GM10266 (cell line): ENCODE measurements at regions not wholly inside any gene's neighbourhood (a gene's known extent, or its start where the extent isn't known, plus 50 kb on each side); places are given as distances from the start of the nearest gene placed in this dataset.
A peak's percentile ranks its signal among the peaks of the same experiment; 100 is the strongest.

Source experiments
- DNase-seq: peaks from one replicate; pipeline ENCODE4 v3.0.0; 2012; ENCODE audit errors: extremely low spot score
- CTCF ChIP-seq: IDR thresholded peaks from 2 replicates; pipeline ENCODE4 v1.5.1; 2012; ENCODE audit warnings: mild to moderate bottlenecking, low read depth; ENCODE audit not compliant: control insufficient read depth, insufficient read depth; ENCODE audit errors: missing control alignments

- no peak for TF ChIP-seq CTCF
- no peak for DNase-seq
Observed at GRCh38 chr20:24108581-24108980, 120.0 kb upstream of the GGTLC1 start.

- no peak for TF ChIP-seq CTCF
- DNase-seq = no peak
Observed at GRCh38 chr20:24106801-24107445, 118.3 kb upstream of the GGTLC1 start.

GRCh38 chr20:24106150-24106800 is 117.7 kb upstream of the GGTLC1 start:
- TF ChIP-seq CTCF = no peak
- no peak for DNase-seq

- TF ChIP-seq CTCF = no peak
Observed at GRCh38 chr20:24102749-24103333, 114.3 kb upstream of the GGTLC1 start.

GRCh38 chr20:24102290-24102689 is 113.7 kb upstream of the GGTLC1 start:
- peak; percentile 48 for TF ChIP-seq CTCF
- DNase-seq = no peak

More at GRCh38 chr20:24102749-24103333, 114.3 kb upstream of the GGTLC1 start:
- no peak for DNase-seq

GRCh38 chr20:24100370-24101011 is 111.9 kb upstream of the GGTLC1 start:
- peak; percentile 71 for TF ChIP-seq CTCF

More at GRCh38 chr20:24100370-24101011, 111.9 kb upstream of the GGTLC1 start:
- peak; percentile 24 for DNase-seq
